Lung (tissue), 11 donors: ENCODE measurements at regions not wholly inside any gene's neighbourhood (a gene's known extent, or its start where the extent isn't known, plus 50 kb on each side); places are given as distances from the start of the nearest gene placed in this dataset.
A peak's percentile ranks its signal among the peaks of the same experiment; 100 is the strongest.

Experiments
- ATAC-seq: fragments of 200-7000 bp; cut with Tn5 transposase; one replicate; pipeline ENCODE4 v1.9.1; 2020; ENCODE audit warnings: moderate number of reproducible peaks; ENCODE audit not compliant: insufficient read depth, low FRiP score
- DNase-seq, 3 donors: peaks; one replicate each; pipeline ENCODE4 v3.0.0-alpha.2; 2013 to 2017
- H3K27ac ChIP-seq, 2 donors: one replicate each; pipeline ENCODE4 v1.5.1; 2013; ENCODE audit warnings: mild to moderate bottlenecking in 2 of 2, moderate library complexity in 2 of 2, control low read depth in 1 of 2, inconsistent platforms in 1 of 2, low read depth in 1 of 2, low read length in 1 of 2
- H3K27me3 ChIP-seq, 3 donors: one replicate each; pipeline ENCODE4 v1.5.1; 2013; ENCODE audit warnings: low read length in 2 of 3; ENCODE audit not compliant: control insufficient read depth in 3 of 3, insufficient read depth in 3 of 3
- H3K36me3 ChIP-seq, 4 donors: one replicate each; pipeline ENCODE4 v1.5.1; 2013; ENCODE audit warnings: low read length in 4 of 4, mild to moderate bottlenecking in 1 of 4, moderate library complexity in 1 of 4; ENCODE audit not compliant: control insufficient read depth in 4 of 4, insufficient read depth in 4 of 4
- H3K4me1 ChIP-seq, 5 donors: one replicate each; pipeline ENCODE4 v1.5.1; 2013; ENCODE audit warnings: low read length in 5 of 5, mild to moderate bottlenecking in 2 of 5, moderate library complexity in 1 of 5; ENCODE audit not compliant: control insufficient read depth in 5 of 5, insufficient read depth in 5 of 5
- H3K4me3 ChIP-seq: one replicate; pipeline ENCODE4 v1.5.1; 2013; ENCODE audit warnings: mild to moderate bottlenecking, control low read depth, moderate library complexity
- H3K9ac ChIP-seq, 2 donors: one replicate each; pipeline ENCODE4 v1.5.1; 2013; ENCODE audit warnings: low read length in 2 of 2, control low read depth in 1 of 2; ENCODE audit not compliant: insufficient read depth in 1 of 2
- H3K9me3 ChIP-seq, 4 donors: one replicate each; pipeline ENCODE4 v1.5.1; 2013; ENCODE audit warnings: low read length in 3 of 4, mild to moderate bottlenecking in 1 of 4, moderate library complexity in 1 of 4; ENCODE audit not compliant: control insufficient read depth in 4 of 4, insufficient read depth in 3 of 4
- CTCF ChIP-seq: IDR thresholded peaks from 2 replicates; pipeline ENCODE4 v1.5.1; 2012; ENCODE audit warnings: mild to moderate bottlenecking; ENCODE audit errors: control extremely low read depth, extremely low read depth
- WGBS, 2 donors: extraction: QIAGEN DNeasy Blood & Tissue Kit; methylation state at CpG; one replicate each; pipeline ENCODE4 v1.1.7; 2013; 5-methylcytosine and 5-hydroxymethylcytosine counted together
- donor health status: control.
- donor health status: control.
- donor health status: Bipolar disorder and iron deficiency.
- donor health status: healthy.
- donor health status: DM: yes; HTN: yes; CAD: no.

GRCh38 chr2:41846962-41847361, 200.9 kb upstream of the PKDCC start:
- Histone ChIP-seq H3K4me3 (no peak overlapping the region), H3K27ac (no peak overlapping the region), H3K27me3 (peaks cover 0 to 4% (median 0%) of the 10 kb centered on the region in 3 donors), H3K36me3 (no peaks in the 10 kb centered on the region), H3K9me3 (no peaks in the 10 kb centered on the region), H3K4me1 (peaks cover 0 to under 1% (median 0%) of the 10 kb centered on the region in 5 donors), H3K9ac (no peak overlapping the region)
- 82 to 88% methylated on average over 1 of the region's 1 CpG for WGBS, 2 donors
- TF ChIP-seq CTCF, result no peak
- ATAC-seq (no peak), DNase-seq (no peak)

GRCh38 chr2:41847744-41848441, 199.9 kb upstream of the PKDCC start:
- no peaks in the 10 kb centered on the region for H3K9me3 ChIP-seq
- 56 to 64% methylated on average over 7 of the region's 7 CpGs for WGBS, 2 donors
- peaks cover 0 to 4% (median 0%) of the 10 kb centered on the region in 3 donors for H3K27me3 ChIP-seq
- no peak overlapping the region for H3K9ac ChIP-seq
- TF ChIP-seq CTCF, result no peak
- no peaks in the 10 kb centered on the region for H3K36me3 ChIP-seq
- no peaks in the 10 kb centered on the region for H3K4me1 ChIP-seq
- H3K4me3 ChIP-seq, result no peak overlapping the region
- DNase-seq (peak in 2 of 3 donors; percentile 44 to 77), ATAC-seq (no peak)
- no peak overlapping the region for H3K27ac ChIP-seq

- Histone ChIP-seq H3K9me3 (no peaks in the 10 kb centered on the region), H3K4me1 (no peaks in the 10 kb centered on the region), H3K4me3 (no peak overlapping the region), H3K27ac (no peak overlapping the region), H3K9ac (no peak overlapping the region), H3K27me3 (peaks cover 0 to 4% (median 0%) of the 10 kb centered on the region in 3 donors), H3K36me3 (no peaks in the 10 kb centered on the region)
- TF ChIP-seq CTCF, result no peak
- 69 to 86% methylated on average over 5 of the region's 5 CpGs for WGBS, 2 donors
- DNase-seq (no peak), ATAC-seq (no peak)
These were observed 196.3 kb upstream of the PKDCC start for GRCh38 chr2:41851554-41851953.
